OCI-LY3 (cell line): ENCODE measurements at regions not wholly inside any gene's neighbourhood (a gene's known extent, or its start where the extent isn't known, plus 50 kb on each side); places are given as distances from the start of the nearest gene placed in this dataset.

ENCODE experiments used
- H2AFZ ChIP-seq: fragments of 200-600, 300-600 bp; shearing (Covaris generic); 2 replicates; pipeline ENCODE4 v1.6.0; 2014; ENCODE audit warnings: antibody characterized with exemption, low read depth, low read length
- H3K27ac ChIP-seq: fragments of 200-600, 300-600 bp; sonication (generic); 2 replicates; pipeline ENCODE4 v1.5.1; 2014; ENCODE audit warnings: mild to moderate bottlenecking, low read length, moderate library complexity, mixed read lengths
- H3K27me3 ChIP-seq: fragments of 200-600, 300-600 bp; sonication (generic); 2 replicates; pipeline ENCODE4 v1.6.1; 2014; ENCODE audit warnings: low read depth, low read length, mixed read lengths
- H3K36me3 ChIP-seq: fragments of 200-600, 300-600 bp; sonication (generic); replicated peaks from 2 replicates; pipeline ENCODE3; 2014; ENCODE audit warnings: low read depth, low read length, mixed read lengths
- H3K4me1 ChIP-seq: fragments of 300-600, 200-600 bp; sonication (generic); 2 replicates; pipeline ENCODE4 v1.6.1; 2014; ENCODE audit warnings: low read length, mixed read lengths
- H3K4me2 ChIP-seq: fragments of 200-600, 300-600 bp; sonication (generic); 2 replicates; pipeline ENCODE4 v1.6.1; 2014; ENCODE audit warnings: low read length, mixed read lengths
- H3K4me3 ChIP-seq: fragments of 300-600, 200-600 bp; sonication (generic); 2 replicates; pipeline ENCODE4 v1.5.1; 2014; ENCODE audit warnings: antibody characterized with exemption, mild to moderate bottlenecking, low read length, moderate library complexity
- H3K79me2 ChIP-seq: fragments of 300-600, 200-600 bp; shearing (Covaris generic); 2 replicates; pipeline ENCODE4 v1.6.1; 2014; ENCODE audit warnings: mild to moderate bottlenecking, low read length, mixed read lengths
- H3K9ac ChIP-seq: fragments of 300-600, 200-600 bp; shearing (Covaris generic); 2 replicates; pipeline ENCODE4 v1.6.0; 2014; ENCODE audit warnings: mild to moderate bottlenecking, low read length, moderate library complexity
- H3K9me3 ChIP-seq: fragments of 200-600, 300-600 bp; shearing (Covaris generic); 2 replicates; pipeline ENCODE4 v1.6.1; 2014; ENCODE audit warnings: low read length, mixed read lengths; ENCODE audit not compliant: insufficient read depth
- H4K20me1 ChIP-seq: fragments of 200-600, 300-600 bp; sonication (generic); 2 replicates; pipeline ENCODE4 v1.6.1; 2016; ENCODE audit warnings: low read length, mixed read lengths; ENCODE audit not compliant: insufficient read depth
- CTCF ChIP-seq: fragments of 200-600, 300-600 bp; sonication (generic); IDR thresholded peaks from 2 replicates; pipeline ENCODE4 v1.5.1; 2014; ENCODE audit warnings: antibody characterized with exemption, low read length, low read depth
- EZH2phosphoT487 ChIP-seq: fragments of 200-600 bp; shearing (Covaris generic); IDR thresholded peaks from 2 replicates; pipeline ENCODE4 v1.6.1; 2018; ENCODE audit warnings: antibody characterized with exemption, mixed run types, low read depth

GRCh38 chr6:14533446-14533845, 415.9 kb downstream of the CD83 start:
- TF ChIP-seq EZH2phosphoT487 (no peak), CTCF (no peak)
- no peaks in the 10 kb centered on the region for H4K20me1 ChIP-seq

GRCh38 chr6:14537030-14537429, 419.5 kb downstream of the CD83 start:
- Histone ChIP-seq H3K36me3 (no peaks in the 10 kb centered on the region), H3K4me2 (no peak overlapping the region), H3K9ac (no peak overlapping the region), H2AFZ (no peak overlapping the region), H3K9me3 (no peaks in the 10 kb centered on the region), H3K27me3 (no peaks in the 10 kb centered on the region), H4K20me1 (no peaks in the 10 kb centered on the region), H3K4me3 (no peak overlapping the region), H3K4me1 (peaks cover 2% of the 10 kb centered on the region; the same call in 1 of the 2 replicates), H3K79me2 (no peaks in the 10 kb centered on the region), H3K27ac (no peak overlapping the region)
- TF ChIP-seq EZH2phosphoT487 (no peak), CTCF (no peak)

More at GRCh38 chr6:14533446-14533845, 415.9 kb downstream of the CD83 start:
- H3K27ac ChIP-seq: no peak overlapping the region
- H3K27me3 ChIP-seq: no peaks in the 10 kb centered on the region
- H2AFZ ChIP-seq: no peak overlapping the region
- H3K9ac ChIP-seq: no peak overlapping the region
- H3K4me1 ChIP-seq: no peaks in the 10 kb centered on the region
- H3K9me3 ChIP-seq: no peaks in the 10 kb centered on the region
- H3K4me2 ChIP-seq: no peak overlapping the region
- H3K4me3 ChIP-seq: no peak overlapping the region
- H3K36me3 ChIP-seq: no peaks in the 10 kb centered on the region
- H3K79me2 ChIP-seq: no peaks in the 10 kb centered on the region

GRCh38 chr6:14540276-14540675, 422.7 kb downstream of the CD83 start:
- Histone ChIP-seq H4K20me1 (no peaks in the 10 kb centered on the region), H3K9me3 (no peaks in the 10 kb centered on the region), H2AFZ (no peak overlapping the region), H3K9ac (no peak overlapping the region), H3K79me2 (no peaks in the 10 kb centered on the region), H3K27ac (no peak overlapping the region), H3K27me3 (no peaks in the 10 kb centered on the region; the same call in 1 of the 2 replicates), H3K4me3 (no peak overlapping the region), H3K4me1 (peaks cover 13% of the 10 kb centered on the region), H3K4me2 (no peak overlapping the region), H3K36me3 (no peaks in the 10 kb centered on the region)
- TF ChIP-seq EZH2phosphoT487 (no peak), CTCF (no peak)

- no peaks in the 10 kb centered on the region; the same call in 1 of the 2 replicates for H3K27me3 ChIP-seq
- no peak overlapping the region for H3K4me3 ChIP-seq
- no peaks in the 10 kb centered on the region for H3K79me2 ChIP-seq
- peaks cover 13% of the 10 kb centered on the region for H3K4me1 ChIP-seq
- no peak overlapping the region for H3K4me2 ChIP-seq
- no peak overlapping the region for H3K27ac ChIP-seq
- no peaks in the 10 kb centered on the region for H4K20me1 ChIP-seq
- H3K9ac ChIP-seq: no peak overlapping the region
- TF ChIP-seq CTCF: no peak
- no peak for TF ChIP-seq EZH2phosphoT487
- H3K9me3 ChIP-seq: no peaks in the 10 kb centered on the region
- no peaks in the 10 kb centered on the region for H3K36me3 ChIP-seq
- no peak overlapping the region for H2AFZ ChIP-seq
These were observed 423.4 kb downstream of the CD83 start for GRCh38 chr6:14540810-14541540.
